Fibroblast of lung (primary cell): ENCODE measurements at regions not wholly inside any gene's neighbourhood (a gene's known extent, or its start where the extent isn't known, plus 50 kb on each side); places are given as distances from the start of the nearest gene placed in this dataset.
"Not testable (repeated sequence)": the region's sequence is repeated elsewhere in the genome, so short reads cannot be mapped to it uniquely, and the experiment has no call there.

Source experiments
- CTCF ChIP-seq, 2 donors: IDR thresholded peaks in 1 of 2; conservative IDR thresholded peaks in 1 of 2; 1 replicate in 1 of 2; 2 replicates in 1 of 2; pipeline ENCODE4 v1.5.1; 2011 to 2012; ENCODE audit warnings: low read length in 2 of 2, control low read depth in 1 of 2, inconsistent platforms in 1 of 2, low read depth in 1 of 2, mild to moderate bottlenecking in 1 of 2
- EZH2 ChIP-seq: IDR thresholded peaks from 2 replicates; pipeline ENCODE4 v1.5.1; 2012; ENCODE audit warnings: low read length, control low read depth, mild to moderate bottlenecking; ENCODE audit errors: missing control alignments

- not testable (repeated sequence) for TF ChIP-seq CTCF (conservative IDR thresholded peaks at IDR 0.05 in 1 of 2, IDR thresholded peaks at IDR 0.05 in 1 of 2; ENCODE audit: low read depth in 1 of 2, low read length in 2 of 2); EZH2
These were observed 169.2 kb downstream of the GOLGA6L6 start for GRCh38 chr15:20372416-20372815.
